Activated naive CD4-positive, alpha-beta T cell treated with anti-CD3 and anti-CD28 coated beads for 36 hours (primary cell): ENCODE measurements at regions not wholly inside any gene's neighbourhood (a gene's known extent, or its start where the extent isn't known, plus 50 kb on each side); places are given as distances from the start of the nearest gene placed in this dataset.

ENCODE experiments used
- CTCF ChIA-PET: fragments of 350-600 bp; sonication (Branson Sonifier 250); formaldehyde crosslinking; loops from one replicate; lab custom pipeline; 2021; ENCODE audit warnings: antibody characterized with exemption; lab: Charles Lee
- DNase-seq: peaks from one replicate; pipeline ENCODE4 v3.0.0-alpha.2; 2020
- H3K27ac Mint-ChIP-seq: one replicate; pipeline ENCODE4 v1.8.0; 2021; ENCODE audit warnings: mild to moderate bottlenecking, mixed read lengths
- H3K27me3 Mint-ChIP-seq: one replicate; pipeline ENCODE4 v1.8.0; 2021; ENCODE audit warnings: low read depth, mixed read lengths
- H3K36me3 Mint-ChIP-seq: one replicate; pipeline ENCODE4 v1.8.0; 2021; ENCODE audit warnings: low read depth, mixed read lengths
- H3K4me1 Mint-ChIP-seq: one replicate; pipeline ENCODE4 v1.8.0; 2021; ENCODE audit warnings: low read depth, mixed read lengths
- H3K4me3 Mint-ChIP-seq: one replicate; pipeline ENCODE4 v1.8.0; 2021; ENCODE audit warnings: mild to moderate bottlenecking, moderate library complexity, mixed read lengths
- H3K9me3 Mint-ChIP-seq: one replicate; pipeline ENCODE4 v1.8.0; 2021; ENCODE audit warnings: mixed read lengths
- intact Hi-C: fragments of 100-400 bp; cut with micrococcal nuclease; formaldehyde crosslinking; loops from one replicate; pipeline ENCODE4 v1.15.1; 2023

- DNase-seq, result no peak
- H3K27me3 Mint-ChIP-seq, result peaks cover 4% of the 10 kb centered on the region
- no peaks in the 10 kb centered on the region for H3K36me3 Mint-ChIP-seq
- H3K4me1 Mint-ChIP-seq, result no peaks in the 10 kb centered on the region
- H3K4me3 Mint-ChIP-seq, result no peak overlapping the region
- CTCF ChIA-PET, result no interaction called here
- no peak overlapping the region for H3K27ac Mint-ChIP-seq
- no peaks in the 10 kb centered on the region for H3K9me3 Mint-ChIP-seq
- intact Hi-C loops, result no loop called here
These were observed 313.7 kb downstream of the CYP26B1 start for GRCh38 chr2:71833855-71834560.

GRCh38 chr2:71833272-71833671 is 314.4 kb downstream of the CYP26B1 start:
- peaks cover 4% of the 10 kb centered on the region for H3K27me3 Mint-ChIP-seq
- intact Hi-C loops, result no loop called here

GRCh38 chr2:71832844-71833243 is 314.8 kb downstream of the CYP26B1 start:
- peaks cover 4% of the 10 kb centered on the region for H3K27me3 Mint-ChIP-seq
- CTCF ChIA-PET, result no interaction called here

More at GRCh38 chr2:71833272-71833671, 314.4 kb downstream of the CYP26B1 start:
- H3K4me3 Mint-ChIP-seq, result no peak overlapping the region
- no peak overlapping the region for H3K27ac Mint-ChIP-seq
- CTCF ChIA-PET, result no interaction called here
- DNase-seq, result no peak
- H3K4me1 Mint-ChIP-seq, result no peaks in the 10 kb centered on the region
- H3K9me3 Mint-ChIP-seq, result no peaks in the 10 kb centered on the region
- H3K36me3 Mint-ChIP-seq, result no peaks in the 10 kb centered on the region

GRCh38 chr2:71832388-71832787 is 315.3 kb downstream of the CYP26B1 start:
- no peaks in the 10 kb centered on the region for H3K9me3 Mint-ChIP-seq
- no peak overlapping the region for H3K4me3 Mint-ChIP-seq
- peaks cover 4% of the 10 kb centered on the region for H3K27me3 Mint-ChIP-seq
- no peaks in the 10 kb centered on the region for H3K36me3 Mint-ChIP-seq
- no peak for DNase-seq
- no peak overlapping the region for H3K27ac Mint-ChIP-seq
- CTCF ChIA-PET, result no interaction called here
- no peaks in the 10 kb centered on the region for H3K4me1 Mint-ChIP-seq
- intact Hi-C loops, result no loop called here

More at GRCh38 chr2:71832844-71833243, 314.8 kb downstream of the CYP26B1 start:
- intact Hi-C loops, result no loop called here
- Mint-ChIP-seq H3K27ac (no peak overlapping the region), H3K4me1 (no peaks in the 10 kb centered on the region), H3K4me3 (no peak overlapping the region), H3K9me3 (no peaks in the 10 kb centered on the region), H3K36me3 (no peaks in the 10 kb centered on the region)
- DNase-seq, result no peak

GRCh38 chr2:71831193-71831577 is 316.5 kb downstream of the CYP26B1 start:
- no peaks in the 10 kb centered on the region for H3K4me1 Mint-ChIP-seq
- CTCF ChIA-PET, result no interaction called here

GRCh38 chr2:71830497-71831192 is 317.0 kb downstream of the CYP26B1 start:
- Mint-ChIP-seq H3K27me3 (peaks cover 4% of the 10 kb centered on the region), H3K4me3 (no peak overlapping the region), H3K27ac (no peak overlapping the region), H3K36me3 (no peaks in the 10 kb centered on the region), H3K4me1 (no peaks in the 10 kb centered on the region), H3K9me3 (no peaks in the 10 kb centered on the region)
- intact Hi-C loops, result no loop called here
- DNase-seq, result no peak
- CTCF ChIA-PET, result no interaction called here

More at GRCh38 chr2:71831193-71831577, 316.5 kb downstream of the CYP26B1 start:
- Mint-ChIP-seq H3K9me3 (no peaks in the 10 kb centered on the region), H3K36me3 (no peaks in the 10 kb centered on the region), H3K4me3 (no peak overlapping the region), H3K27ac (no peak overlapping the region), H3K27me3 (peaks cover 4% of the 10 kb centered on the region)
- DNase-seq, result no peak
- intact Hi-C loops, result no loop called here

GRCh38 chr2:71829008-71829407 is 318.7 kb downstream of the CYP26B1 start:
- CTCF ChIA-PET, result no interaction called here

GRCh38 chr2:71827973-71828372 is 319.7 kb downstream of the CYP26B1 start:
- CTCF ChIA-PET, result no interaction called here
- Mint-ChIP-seq H3K36me3 (no peaks in the 10 kb centered on the region), H3K27me3 (peaks cover 17% of the 10 kb centered on the region), H3K9me3 (peaks cover 2% of the 10 kb centered on the region), H3K4me3 (no peak overlapping the region), H3K27ac (no peak overlapping the region), H3K4me1 (no peaks in the 10 kb centered on the region)
- intact Hi-C loops, result no loop called here
- no peak for DNase-seq

More at GRCh38 chr2:71829008-71829407, 318.7 kb downstream of the CYP26B1 start:
- H3K27ac Mint-ChIP-seq, result no peak overlapping the region
- H3K27me3 Mint-ChIP-seq, result peaks cover 11% of the 10 kb centered on the region
- peaks cover 2% of the 10 kb centered on the region for H3K9me3 Mint-ChIP-seq
- DNase-seq, result no peak
- no peaks in the 10 kb centered on the region for H3K4me1 Mint-ChIP-seq
- no peaks in the 10 kb centered on the region for H3K36me3 Mint-ChIP-seq
- intact Hi-C loops, result no loop called here
- no peak overlapping the region for H3K4me3 Mint-ChIP-seq

GRCh38 chr2:71827524-71827901 is 320.1 kb downstream of the CYP26B1 start:
- H3K27me3 Mint-ChIP-seq, result peaks cover 20% of the 10 kb centered on the region
- H3K9me3 Mint-ChIP-seq, result peaks cover 2% of the 10 kb centered on the region
- intact Hi-C loops, result no loop called here
- no peak overlapping the region for H3K27ac Mint-ChIP-seq
- H3K36me3 Mint-ChIP-seq, result no peaks in the 10 kb centered on the region
- no peaks in the 10 kb centered on the region for H3K4me1 Mint-ChIP-seq
- CTCF ChIA-PET, result no interaction called here
- H3K4me3 Mint-ChIP-seq, result no peak overlapping the region
- no peak for DNase-seq

- Mint-ChIP-seq H3K9me3 (peaks cover 2% of the 10 kb centered on the region), H3K36me3 (no peaks in the 10 kb centered on the region), H3K4me3 (no peak overlapping the region), H3K27me3 (peaks cover 20% of the 10 kb centered on the region), H3K27ac (no peak overlapping the region), H3K4me1 (no peaks in the 10 kb centered on the region)
- intact Hi-C loops, result no loop called here
- CTCF ChIA-PET, result no interaction called here
- no peak for DNase-seq
These were observed 320.7 kb downstream of the CYP26B1 start for GRCh38 chr2:71826826-71827523.

- Mint-ChIP-seq H3K36me3 (no peaks in the 10 kb centered on the region), H3K4me1 (no peaks in the 10 kb centered on the region), H3K9me3 (peaks cover 2% of the 10 kb centered on the region), H3K4me3 (no peak overlapping the region), H3K27me3 (peaks cover 22% of the 10 kb centered on the region), H3K27ac (no peak overlapping the region)
- intact Hi-C loops, result no loop called here
- no peak for DNase-seq
- CTCF ChIA-PET, result no interaction called here
These were observed 321.4 kb downstream of the CYP26B1 start for GRCh38 chr2:71826299-71826698.

GRCh38 chr2:71824436-71824835 is 323.2 kb downstream of the CYP26B1 start:
- Mint-ChIP-seq H3K36me3 (no peaks in the 10 kb centered on the region), H3K4me1 (no peaks in the 10 kb centered on the region), H3K27ac (no peak overlapping the region), H3K4me3 (no peak overlapping the region), H3K9me3 (peaks cover 2% of the 10 kb centered on the region), H3K27me3 (peaks cover 21% of the 10 kb centered on the region)
- intact Hi-C loops, result no loop called here
- CTCF ChIA-PET, result no interaction called here
- no peak for DNase-seq
